Neural crest cell (in vitro differentiated cells): ENCODE measurements at regions not wholly inside any gene's neighbourhood (a gene's known extent, or its start where the extent isn't known, plus 50 kb on each side); places are given as distances from the start of the nearest gene placed in this dataset.

Experiments used
- DNase-seq: peaks from one replicate; pipeline ENCODE4 v3.0.0; 2021; ENCODE audit warnings: low read depth, mixed read lengths, low spot score
- H3K27ac Mint-ChIP-seq: one replicate; pipeline ENCODE4 v1.8.0; 2021; ENCODE audit warnings: mild to moderate bottlenecking, mixed read lengths; ENCODE audit not compliant: unreplicated experiment
- H3K27me3 Mint-ChIP-seq: 2 replicates; pipeline ENCODE4 v1.8.0; 2021; ENCODE audit warnings: low read depth, mild to moderate bottlenecking, mixed read lengths
- H3K36me3 Mint-ChIP-seq: 2 replicates; pipeline ENCODE4 v1.8.0; 2021; ENCODE audit warnings: low read depth, mild to moderate bottlenecking, mixed read lengths
- H3K4me1 Mint-ChIP-seq: 2 replicates; pipeline ENCODE4 v1.8.0; 2021; ENCODE audit warnings: mixed read lengths
- H3K4me3 Mint-ChIP-seq: one replicate; pipeline ENCODE4 v1.8.0; 2021; ENCODE audit warnings: mild to moderate bottlenecking, mixed read lengths
- H3K9me3 Mint-ChIP-seq: 2 replicates; pipeline ENCODE4 v1.8.0; 2021; ENCODE audit warnings: mixed read lengths
- TF ChIP-seq, protein P1 (sequence below): fragments of 200-600 bp; sonication (generic); conservative IDR thresholded peaks from 2 replicates; pipeline ENCODE4 v1.5.0; 2021; ENCODE audit warnings: antibody characterized with exemption, mild to moderate bottlenecking

- no peaks in the 10 kb centered on the region for H3K27me3 Mint-ChIP-seq
- peaks cover 6% of the 10 kb centered on the region for H3K9me3 Mint-ChIP-seq
- H3K4me3 Mint-ChIP-seq: no peak overlapping the region
- DNase-seq: no peak
- H3K36me3 Mint-ChIP-seq: peaks cover 2% of the 10 kb centered on the region
- H3K27ac Mint-ChIP-seq: no peak overlapping the region
- no peaks in the 10 kb centered on the region for H3K4me1 Mint-ChIP-seq
- TF ChIP-seq, protein P1, sequence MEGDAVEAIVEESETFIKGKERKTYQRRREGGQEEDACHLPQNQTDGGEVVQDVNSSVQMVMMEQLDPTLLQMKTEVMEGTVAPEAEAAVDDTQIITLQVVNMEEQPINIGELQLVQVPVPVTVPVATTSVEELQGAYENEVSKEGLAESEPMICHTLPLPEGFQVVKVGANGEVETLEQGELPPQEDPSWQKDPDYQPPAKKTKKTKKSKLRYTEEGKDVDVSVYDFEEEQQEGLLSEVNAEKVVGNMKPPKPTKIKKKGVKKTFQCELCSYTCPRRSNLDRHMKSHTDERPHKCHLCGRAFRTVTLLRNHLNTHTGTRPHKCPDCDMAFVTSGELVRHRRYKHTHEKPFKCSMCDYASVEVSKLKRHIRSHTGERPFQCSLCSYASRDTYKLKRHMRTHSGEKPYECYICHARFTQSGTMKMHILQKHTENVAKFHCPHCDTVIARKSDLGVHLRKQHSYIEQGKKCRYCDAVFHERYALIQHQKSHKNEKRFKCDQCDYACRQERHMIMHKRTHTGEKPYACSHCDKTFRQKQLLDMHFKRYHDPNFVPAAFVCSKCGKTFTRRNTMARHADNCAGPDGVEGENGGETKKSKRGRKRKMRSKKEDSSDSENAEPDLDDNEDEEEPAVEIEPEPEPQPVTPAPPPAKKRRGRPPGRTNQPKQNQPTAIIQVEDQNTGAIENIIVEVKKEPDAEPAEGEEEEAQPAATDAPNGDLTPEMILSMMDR: no peak
Measured at GRCh38 chr18:72372076-72372475, 172.1 kb downstream of the CBLN2 start.

- no peak for DNase-seq
- H3K36me3 Mint-ChIP-seq: peaks cover 2% of the 10 kb centered on the region
- peaks cover 9% of the 10 kb centered on the region for H3K27me3 Mint-ChIP-seq
- no peak overlapping the region for H3K27ac Mint-ChIP-seq
- H3K9me3 Mint-ChIP-seq: peaks cover 6% of the 10 kb centered on the region
- no peaks in the 10 kb centered on the region for H3K4me1 Mint-ChIP-seq
- TF ChIP-seq, protein P1: no peak
- no peak overlapping the region for H3K4me3 Mint-ChIP-seq
Measured at GRCh38 chr18:72368308-72368707, 175.8 kb downstream of the CBLN2 start.

GRCh38 chr18:72360634-72361033 lies 183.5 kb downstream of the CBLN2 start:
- Mint-ChIP-seq H3K9me3 (peaks cover 8% of the 10 kb centered on the region), H3K27me3 (peaks cover 11% of the 10 kb centered on the region), H3K4me3 (no peak overlapping the region), H3K36me3 (no peaks in the 10 kb centered on the region), H3K27ac (no peak overlapping the region), H3K4me1 (no peaks in the 10 kb centered on the region)
- no peak for DNase-seq
- TF ChIP-seq, protein P1: no peak

GRCh38 chr18:72342933-72343332 lies 201.2 kb downstream of the CBLN2 start:
- no peaks in the 10 kb centered on the region for H3K9me3 Mint-ChIP-seq
- H3K4me1 Mint-ChIP-seq: no peaks in the 10 kb centered on the region
- H3K4me3 Mint-ChIP-seq: no peak overlapping the region

DNA sequence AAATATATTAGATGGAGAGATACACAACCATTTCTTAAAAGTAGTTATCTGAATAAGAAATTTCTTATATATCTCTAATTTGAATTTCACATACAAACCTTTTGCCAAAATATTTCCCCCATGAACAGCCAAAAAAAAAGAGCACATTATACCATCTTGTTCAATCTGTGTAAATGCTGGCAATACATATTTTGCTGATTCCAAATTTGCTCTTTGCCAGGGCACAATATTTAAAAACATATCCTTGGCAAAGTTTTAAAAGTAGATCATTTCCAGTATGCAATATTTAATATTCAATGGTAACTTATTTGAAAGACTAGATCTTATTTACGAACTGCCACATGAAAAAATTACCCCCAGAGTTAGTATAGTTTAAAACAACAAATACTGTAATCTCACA lies 204.2 kb downstream of the CBLN2 start:
- Mint-ChIP-seq H3K9me3 (no peaks in the 10 kb centered on the region), H3K36me3 (no peaks in the 10 kb centered on the region), H3K4me1 (no peaks in the 10 kb centered on the region), H3K4me3 (no peak overlapping the region), H3K27ac (no peak overlapping the region), H3K27me3 (peaks cover 76% of the 10 kb centered on the region)
- TF ChIP-seq, protein P1: no peak
- DNase-seq: no peak

More at GRCh38 chr18:72342933-72343332, 201.2 kb downstream of the CBLN2 start:
- peaks cover 73% of the 10 kb centered on the region for H3K27me3 Mint-ChIP-seq
- H3K36me3 Mint-ChIP-seq: no peaks in the 10 kb centered on the region
- DNase-seq: no peak
- TF ChIP-seq, protein P1: no peak
- no peak overlapping the region for H3K27ac Mint-ChIP-seq

DNA sequence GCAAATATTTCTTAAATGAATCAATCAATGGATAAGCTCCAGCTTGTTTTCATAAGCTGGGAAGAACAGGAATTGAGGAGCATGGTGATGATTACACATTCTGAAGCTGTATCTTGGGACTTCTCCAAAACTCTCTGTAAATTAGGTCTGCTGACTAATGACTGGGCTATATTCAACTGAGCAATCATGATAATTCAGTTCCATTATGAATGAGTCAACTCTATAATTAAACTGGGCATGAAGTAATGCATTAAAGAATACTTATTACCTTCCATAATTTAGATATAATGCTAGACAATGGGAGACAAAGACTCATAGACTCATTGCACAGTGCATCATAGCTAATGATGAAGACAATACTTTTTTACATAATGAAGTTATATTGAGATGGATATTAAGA lies 207.4 kb downstream of the CBLN2 start:
- Mint-ChIP-seq H3K27me3 (peaks cover 76% of the 10 kb centered on the region), H3K4me1 (no peaks in the 10 kb centered on the region), H3K4me3 (no peak overlapping the region), H3K9me3 (no peaks in the 10 kb centered on the region), H3K27ac (no peak overlapping the region), H3K36me3 (no peaks in the 10 kb centered on the region)
- no peak for DNase-seq
- TF ChIP-seq, protein P1: no peak
